Neural cell (in vitro differentiated cells): ENCODE measurements at regions not wholly inside any gene's neighbourhood (a gene's known extent, or its start where the extent isn't known, plus 50 kb on each side); places are given as distances from the start of the nearest gene placed in this dataset.

Experiments used
- H2AFZ ChIP-seq: fragments of 200-600, 300-800 bp; sonication (generic), shearing (Covaris generic); 2 replicates; pipeline ENCODE4 v1.6.0; 2014; ENCODE audit warnings: low read depth, mild to moderate bottlenecking, antibody characterized with exemption, low read length, moderate library complexity
- H3F3A ChIP-seq: fragments of 200-600 bp; shearing (Covaris generic); 2 replicates; pipeline ENCODE4 v1.6.1; 2016; ENCODE audit warnings: mild to moderate bottlenecking, moderate library complexity, mixed read lengths, antibody characterized with exemption, low read length; ENCODE audit not compliant: insufficient read depth, poor library complexity, severe bottlenecking
- H3K27ac ChIP-seq: fragments of 200-600, 300-800 bp; sonication (generic), shearing (Covaris generic); 2 replicates; pipeline ENCODE4 v1.5.1; 2014; ENCODE audit warnings: mild to moderate bottlenecking, low read length, moderate library complexity
- H3K27me3 ChIP-seq: fragments of 300-800, 200-600 bp; sonication (generic), shearing (Covaris generic); 2 replicates; pipeline ENCODE4 v1.6.0; 2014; ENCODE audit warnings: mild to moderate bottlenecking, low read depth, low read length, moderate library complexity; ENCODE audit not compliant: insufficient read depth
- H3K36me3 ChIP-seq: fragments of 300-800, 200-600 bp; sonication (generic), shearing (Covaris generic); 2 replicates; pipeline ENCODE4 v1.5.1; 2014; ENCODE audit warnings: mild to moderate bottlenecking, antibody characterized with exemption, low read length, moderate library complexity; ENCODE audit not compliant: insufficient read depth
- H3K4me2 ChIP-seq: fragments of 300-800, 200-600 bp; sonication (generic), shearing (Covaris generic); 2 replicates; pipeline ENCODE4 v1.6.0; 2014; ENCODE audit warnings: mild to moderate bottlenecking, low read length
- H3K4me3 ChIP-seq: fragments of 300-800, 200-600 bp; sonication (generic), shearing (Covaris generic); 2 replicates; pipeline ENCODE4 v1.5.1; 2014; ENCODE audit warnings: mild to moderate bottlenecking, low read length, moderate library complexity
- H3K79me2 ChIP-seq: fragments of 200-600 bp; shearing (Covaris generic); replicated peaks from 2 replicates; pipeline ENCODE4 v1.6.0; 2014; ENCODE audit warnings: mild to moderate bottlenecking, low read length, moderate library complexity; ENCODE audit not compliant: insufficient read depth
- H3K9ac ChIP-seq: fragments of 300-800, 200-600 bp; sonication (generic), shearing (Covaris generic); 2 replicates; pipeline ENCODE4 v1.6.1; 2016; ENCODE audit warnings: mild to moderate bottlenecking, low read length, mixed read lengths
- H3K9me2 ChIP-seq: fragments of 200-600 bp; shearing (Covaris generic); 2 replicates; pipeline ENCODE4 v1.6.1; 2016; ENCODE audit warnings: mild to moderate bottlenecking, low read length, mixed read lengths; ENCODE audit not compliant: insufficient read depth
- H3K9me3 ChIP-seq: fragments of 200-600, 300-800 bp; sonication (generic), shearing (Covaris generic); 2 replicates; pipeline ENCODE4 v1.6.1; 2016; ENCODE audit warnings: mild to moderate bottlenecking, mixed run types, low read length, moderate library complexity, mixed read lengths
- H4K20me1 ChIP-seq: fragments of 200-600 bp; shearing (Covaris generic); 2 replicates; pipeline ENCODE4 v1.6.1; 2016; ENCODE audit warnings: mild to moderate bottlenecking, mixed run types; ENCODE audit not compliant: insufficient read depth
- EP300 ChIP-seq: fragments of 450-650 bp; conservative IDR thresholded peaks from 2 replicates; pipeline ENCODE4 v1.6.1; 2014; ENCODE audit warnings: antibody characterized with exemption, mild to moderate bottlenecking, moderate library complexity; ENCODE audit not compliant: poor library complexity, severe bottlenecking
- EZH2 ChIP-seq: fragments of 200-600, 300-800 bp; shearing (Covaris generic), sonication (generic); IDR thresholded peaks from 2 replicates; pipeline ENCODE4 v1.6.1; 2014; ENCODE audit warnings: antibody characterized with exemption, low read length, borderline replicate concordance, mild to moderate bottlenecking; ENCODE audit not compliant: insufficient read depth, poor library complexity, severe bottlenecking
- MXI1 ChIP-seq: fragments of 450-650 bp; conservative IDR thresholded peaks from 2 replicates; pipeline ENCODE4 v1.6.1; 2014; ENCODE audit warnings: antibody characterized with exemption, mild to moderate bottlenecking; ENCODE audit not compliant: poor library complexity, severe bottlenecking
- POLR2AphosphoS5 ChIP-seq: IDR thresholded peaks from 2 replicates; pipeline ENCODE4 v1.6.1; 2012
- RAD21 ChIP-seq: fragments of 450-650 bp; conservative IDR thresholded peaks from 2 replicates; pipeline ENCODE4 v1.6.1; 2014; ENCODE audit warnings: antibody characterized with exemption, mild to moderate bottlenecking, moderate library complexity
- REST ChIP-seq: IDR thresholded peaks from 2 replicates; pipeline ENCODE4 v1.6.1; 2012; ENCODE audit warnings: borderline replicate concordance
- SMC3 ChIP-seq: fragments of 450-650 bp; conservative IDR thresholded peaks from 2 replicates; pipeline ENCODE4 v1.6.1; 2014; ENCODE audit warnings: antibody characterized with exemption, mild to moderate bottlenecking, moderate library complexity; ENCODE audit not compliant: poor library complexity
- TAF1 ChIP-seq: IDR thresholded peaks from 2 replicates; pipeline ENCODE4 v1.6.1; 2012; ENCODE audit warnings: low read depth
- TF ChIP-seq, protein P1 (sequence below): fragments of 450-650 bp; IDR thresholded peaks from 2 replicates; pipeline ENCODE4 v1.5.1; 2014; ENCODE audit warnings: antibody characterized with exemption, mild to moderate bottlenecking, moderate library complexity; ENCODE audit not compliant: poor library complexity, severe bottlenecking

- no peak overlapping the region for H3K9ac ChIP-seq
- no peaks in the 10 kb centered on the region for H4K20me1 ChIP-seq
- no peak overlapping the region for H3K27ac ChIP-seq
- H3K36me3 ChIP-seq: no peaks in the 10 kb centered on the region
- no peak overlapping the region for H3K4me3 ChIP-seq
- no peak for TF ChIP-seq POLR2AphosphoS5
- TF ChIP-seq SMC3: no peak
- no peak for TF ChIP-seq TAF1
- no peak for TF ChIP-seq EZH2
- no peak for TF ChIP-seq RAD21
- no peak for TF ChIP-seq MXI1
- no peak for TF ChIP-seq REST
- TF ChIP-seq, protein P1, sequence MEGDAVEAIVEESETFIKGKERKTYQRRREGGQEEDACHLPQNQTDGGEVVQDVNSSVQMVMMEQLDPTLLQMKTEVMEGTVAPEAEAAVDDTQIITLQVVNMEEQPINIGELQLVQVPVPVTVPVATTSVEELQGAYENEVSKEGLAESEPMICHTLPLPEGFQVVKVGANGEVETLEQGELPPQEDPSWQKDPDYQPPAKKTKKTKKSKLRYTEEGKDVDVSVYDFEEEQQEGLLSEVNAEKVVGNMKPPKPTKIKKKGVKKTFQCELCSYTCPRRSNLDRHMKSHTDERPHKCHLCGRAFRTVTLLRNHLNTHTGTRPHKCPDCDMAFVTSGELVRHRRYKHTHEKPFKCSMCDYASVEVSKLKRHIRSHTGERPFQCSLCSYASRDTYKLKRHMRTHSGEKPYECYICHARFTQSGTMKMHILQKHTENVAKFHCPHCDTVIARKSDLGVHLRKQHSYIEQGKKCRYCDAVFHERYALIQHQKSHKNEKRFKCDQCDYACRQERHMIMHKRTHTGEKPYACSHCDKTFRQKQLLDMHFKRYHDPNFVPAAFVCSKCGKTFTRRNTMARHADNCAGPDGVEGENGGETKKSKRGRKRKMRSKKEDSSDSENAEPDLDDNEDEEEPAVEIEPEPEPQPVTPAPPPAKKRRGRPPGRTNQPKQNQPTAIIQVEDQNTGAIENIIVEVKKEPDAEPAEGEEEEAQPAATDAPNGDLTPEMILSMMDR: no peak
- no peaks in the 10 kb centered on the region for H3K9me3 ChIP-seq
- no peak overlapping the region for H3K4me2 ChIP-seq
- no peaks in the 10 kb centered on the region for H3K27me3 ChIP-seq
- no peak overlapping the region for H2AFZ ChIP-seq
- no peaks in the 10 kb centered on the region for H3K9me2 ChIP-seq
- H3K79me2 ChIP-seq: no peaks in the 10 kb centered on the region
- no peaks in the 10 kb centered on the region for H3F3A ChIP-seq
These were observed 65.7 kb upstream of the DARS1 start for GRCh38 chr2:136051001-136051724.

- no peaks in the 10 kb centered on the region for H3K79me2 ChIP-seq
- H3K27ac ChIP-seq: no peak overlapping the region
- no peak overlapping the region for H3K9ac ChIP-seq
- H3K36me3 ChIP-seq: no peaks in the 10 kb centered on the region
- no peaks in the 10 kb centered on the region for H3K9me3 ChIP-seq
- no peak for TF ChIP-seq EP300
- no peak for TF ChIP-seq POLR2AphosphoS5
- TF ChIP-seq EZH2: no peak
- TF ChIP-seq MXI1: no peak
- no peak for TF ChIP-seq TAF1
- no peak for TF ChIP-seq REST
- TF ChIP-seq RAD21: no peak
- TF ChIP-seq SMC3: no peak
- TF ChIP-seq, protein P1: no peak
- no peaks in the 10 kb centered on the region for H3K9me2 ChIP-seq
- no peaks in the 10 kb centered on the region for H4K20me1 ChIP-seq
- H3F3A ChIP-seq: no peaks in the 10 kb centered on the region
- no peak overlapping the region for H2AFZ ChIP-seq
- H3K4me3 ChIP-seq: no peak overlapping the region
- H3K4me2 ChIP-seq: no peak overlapping the region
- no peaks in the 10 kb centered on the region for H3K27me3 ChIP-seq
These were observed 64.8 kb upstream of the DARS1 start for GRCh38 chr2:136049991-136050920.
